A549 (cell line): ENCODE measurements at regions not wholly inside any gene's neighbourhood (a gene's known extent, or its start where the extent isn't known, plus 50 kb on each side); places are given as distances from the start of the nearest gene placed in this dataset.
"Not testable (repeated sequence)": the region's sequence is repeated elsewhere in the genome, so short reads cannot be mapped to it uniquely, and the experiment has no call there.

ENCODE experiments used
- ATAC-seq, 2 experiments: fragments of 200-7000 bp in 1 of 2; fragments of >200 bp in 1 of 2; cut with Nextera tagmentation in 1 of 2; cut with Tn5 transposase in 1 of 2; 3 replicates each; pipeline versions ENCODE4 v1.8.0 to v1.9.1; 2018 to 2020; ENCODE audit warnings: mild to moderate bottlenecking in 1 of 2, moderate library complexity in 1 of 2
- CTCF ChIA-PET: fragments of 300-600 bp; sonication (Branson Sonifier 250); formaldehyde crosslinking; extraction: SDS; loops from one replicate; lab custom pipeline; 2021; ENCODE audit warnings: antibody characterized with exemption, inconsistent platforms; lab: Yijun Ruan, JAX
- POLR2A ChIA-PET: fragments of 350-600 bp; formaldehyde crosslinking; extraction: SDS; loops from one replicate; lab custom pipeline; 2021; ENCODE audit warnings: antibody characterized with exemption, inconsistent platforms; lab: Yijun Ruan, JAX
- DNase-seq, 2 experiments: peaks; one replicate each; pipeline versions ENCODE4 v3.0.0 to v3.0.0-alpha.2; 2011 to 2016; ENCODE audit warnings: low read depth in 1 of 2, low spot score in 1 of 2
- FAIRE-seq: peaks from 2 replicates; lab custom pipeline; 2011; peaks lifted over from hg19 to GRCh38; lab: Jason Lieb, UNC
- H3K27ac ChIP-seq, 2 experiments: fragments of >200 bp; sonication (Bioruptor Twin); formaldehyde crosslinking; 3 replicates each; pipeline ENCODE4 v1.5.1; 2016 to 2017
- H3K4me1 ChIP-seq: fragments of >200 bp; sonication (Bioruptor Twin); formaldehyde crosslinking; 3 replicates; pipeline ENCODE4 v1.6.1; 2016
- H3K4me2 ChIP-seq: fragments of >200 bp; sonication (Bioruptor Twin); formaldehyde crosslinking; 3 replicates; pipeline ENCODE4 v1.6.1; 2016
- H3K4me3 ChIP-seq: fragments of >200 bp; sonication (Bioruptor Twin); formaldehyde crosslinking; 3 replicates; pipeline ENCODE4 v1.5.1; 2016
- H3K9me3 ChIP-seq: fragments of >200 bp; sonication (Bioruptor Twin); formaldehyde crosslinking; 3 replicates; pipeline ENCODE4 v1.6.1; 2016
- ATOH8 ChIP-seq: fragments of 250-450 bp; sonication (Bioruptor Pico); IDR thresholded peaks from 2 replicates; pipeline ENCODE4 v1.5.0; 2020; ENCODE audit warnings: low read depth, mild to moderate bottlenecking, moderate library complexity
- BCL3 ChIP-seq: fragments of >200 bp; sonication (Bioruptor Twin); formaldehyde crosslinking; IDR thresholded peaks from 3 replicates; pipeline ENCODE4 v1.6.1; 2016
- CHD2 ChIP-seq: fragments of 150-350 bp; IDR thresholded peaks from 2 replicates; pipeline ENCODE4 v1.6.1; 2014; ENCODE audit warnings: low read length; ENCODE audit not compliant: partially characterized antibody
- E2F6 ChIP-seq: IDR thresholded peaks from 2 replicates; pipeline ENCODE4 v1.6.1; 2012; ENCODE audit warnings: low read depth, borderline replicate concordance
- EHF ChIP-seq: fragments of 250-450 bp; sonication (Bioruptor Pico); IDR thresholded peaks from 2 replicates; pipeline ENCODE4 v1.5.0; 2020; ENCODE audit warnings: mild to moderate bottlenecking
- ESRRA ChIP-seq: fragments of 150-350 bp; IDR thresholded peaks from 2 replicates; pipeline ENCODE4 v1.6.1; 2014; ENCODE audit warnings: mild to moderate bottlenecking, low read length, borderline replicate concordance
- FOSB ChIP-seq: fragments of 250-450 bp; sonication (Bioruptor Pico); IDR thresholded peaks from 2 replicates; pipeline ENCODE4 v1.5.0; 2020; ENCODE audit warnings: mild to moderate bottlenecking, moderate library complexity
- FOXS1 ChIP-seq: fragments of 250-450 bp; sonication (Bioruptor Pico); IDR thresholded peaks from 2 replicates; pipeline ENCODE4 v1.5.0; 2020; ENCODE audit warnings: mild to moderate bottlenecking, moderate library complexity
- GATA3 ChIP-seq: IDR thresholded peaks from 2 replicates; pipeline ENCODE4 v1.6.1; 2012; ENCODE audit warnings: borderline replicate concordance
- HES2 ChIP-seq: fragments of >200 bp; sonication (Bioruptor Twin); formaldehyde crosslinking; IDR thresholded peaks from 2 replicates; pipeline ENCODE4 v1.6.1; 2016
- JUNB ChIP-seq: fragments of >200 bp; sonication (Bioruptor Twin); formaldehyde crosslinking; IDR thresholded peaks from 2 replicates; pipeline ENCODE4 v1.6.1; 2016
- KDM5A ChIP-seq: fragments of 200-600 bp; sonication (generic); IDR thresholded peaks from 2 replicates; pipeline ENCODE4 v1.6.1; 2016; ENCODE audit warnings: antibody characterized with exemption, mild to moderate bottlenecking
- MAX ChIP-seq: IDR thresholded peaks from 2 replicates; pipeline ENCODE4 v1.6.1; 2012
- MAZ ChIP-seq: fragments of 150-350 bp; IDR thresholded peaks from 2 replicates; pipeline ENCODE4 v1.6.1; 2014; ENCODE audit warnings: antibody characterized with exemption, low read depth, low read length, borderline replicate concordance
- NPAS2 ChIP-seq: fragments of 250-450 bp; sonication (Bioruptor Pico); IDR thresholded peaks from 2 replicates; pipeline ENCODE4 v1.8.0; 2022; ENCODE audit warnings: mild to moderate bottlenecking, moderate library complexity, borderline replicate concordance
- PBX3 ChIP-seq: IDR thresholded peaks from 2 replicates; pipeline ENCODE4 v1.6.1; 2012
- RARB ChIP-seq: fragments of 250-450 bp; sonication (Bioruptor Pico); IDR thresholded peaks from 2 replicates; pipeline ENCODE4 v1.8.0; 2021; ENCODE audit warnings: mild to moderate bottlenecking, moderate library complexity
- RFX5 ChIP-seq: fragments of 450-650 bp; IDR thresholded peaks from 2 replicates; pipeline ENCODE4 v1.7.1; 2014; ENCODE audit warnings: antibody characterized with exemption, mild to moderate bottlenecking, moderate library complexity
- SMC3 ChIP-seq: fragments of >200 bp; sonication (Bioruptor Twin); formaldehyde crosslinking; IDR thresholded peaks from 3 replicates; pipeline ENCODE4 v1.6.1; 2018; ENCODE audit warnings: inconsistent platforms
- USF2 ChIP-seq: fragments of 450-650 bp; IDR thresholded peaks from 2 replicates; pipeline ENCODE4 v1.6.1; 2014; ENCODE audit warnings: antibody characterized with exemption
- ZNF302 ChIP-seq: fragments of 250-450 bp; sonication (Bioruptor Pico); IDR thresholded peaks from 2 replicates; pipeline ENCODE4 v1.9.0; 2021; ENCODE audit warnings: inconsistent platforms, mild to moderate bottlenecking, moderate library complexity
- WGBS: methylation state at CpG from one replicate; pipeline ENCODE4 v1.1.6; 2017; ENCODE audit errors: missing lambda C conversion rate; 5-methylcytosine and 5-hydroxymethylcytosine counted together

- TF ChIP-seq HES2 (no peak), MAZ (no peak), MAX (no peak), E2F6 (no peak)
Measured at GRCh38 chr17:12209632-12210191, 189.0 kb downstream of the MAP2K4 start (continued).

GRCh38 chr17:12220714-12221439 is 200.2 kb downstream of the MAP2K4 start:
- H3K4me3 ChIP-seq, CTCF ChIA-PET, ATAC-seq, H3K4me1 ChIP-seq, POLR2A ChIA-PET, FAIRE-seq, H3K27ac ChIP-seq, H3K9me3 ChIP-seq, H3K4me2 ChIP-seq, DNase-seq: not testable (repeated sequence)
- WGBS = 81% methylated on average over 34 of the region's 59 CpGs

GRCh38 chr17:12222392-12222791 is 201.7 kb downstream of the MAP2K4 start:
- Histone ChIP-seq H3K4me2 (no peak overlapping the region), H3K4me1 (no peaks in the 10 kb centered on the region), H3K9me3 (no peaks in the 10 kb centered on the region), H3K4me3 (no peak overlapping the region), H3K27ac (no peak overlapping the region)
- WGBS = 76% methylated on average over 4 of the region's 4 CpGs
- TF ChIP-seq BCL3 (no peak), KDM5A (no peak), ATOH8 (no peak), JUNB (no peak), ZNF302 (CRISPR knock-in tag) (no peak), USF2 (no peak), EHF (CRISPR knock-in tag) (no peak), FOSB (no peak), NPAS2 (CRISPR knock-in tag) (no peak), PBX3 (no peak), RARB (CRISPR knock-in tag) (no peak), FOXS1 (no peak), ESRRA (no peak), SMC3 (no peak), CHD2 (no peak), RFX5 (no peak), GATA3 (no peak)
- no peak for DNase-seq
- ATAC-seq = no peak
- ChIA-PET CTCF (no interaction called here), POLR2A (no interaction called here)
- FAIRE-seq = no peak
